WI38 (cell line): ENCODE measurements at regions not wholly inside any gene's neighbourhood (a gene's known extent, or its start where the extent isn't known, plus 50 kb on each side); places are given as distances from the start of the nearest gene placed in this dataset.

Experiments
- H3K4me3 ChIP-seq: 2 replicates; pipeline ENCODE4 v1.5.1; 2011; ENCODE audit warnings: low read depth, mild to moderate bottlenecking, control low read depth, low read length
- TF ChIP-seq, protein P1 (sequence below): IDR thresholded peaks from 2 replicates; pipeline ENCODE4 v1.5.1; 2012; ENCODE audit warnings: low read depth, mild to moderate bottlenecking, control low read depth, low read length

DNA sequence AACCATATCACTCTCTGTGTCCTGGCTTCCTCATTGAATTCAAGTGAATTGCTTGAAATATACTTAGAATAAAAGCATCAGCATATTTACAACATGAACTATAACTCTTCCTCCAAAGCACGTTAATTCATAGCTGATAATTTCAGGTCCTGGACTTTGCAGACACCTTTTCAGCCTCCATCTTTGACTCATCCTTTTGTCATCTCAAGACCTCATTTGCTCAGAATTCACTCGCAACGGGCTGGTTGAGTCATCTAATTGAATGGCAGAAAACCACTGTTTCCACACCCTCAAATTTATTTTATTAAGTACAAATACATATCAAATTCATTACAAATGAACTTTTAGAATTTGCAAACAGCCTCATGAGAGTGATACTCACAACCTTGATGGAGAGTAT lies 545.7 kb downstream of the GATA3 start:
- no peak overlapping the region for H3K4me3 ChIP-seq
- TF ChIP-seq, protein P1, sequence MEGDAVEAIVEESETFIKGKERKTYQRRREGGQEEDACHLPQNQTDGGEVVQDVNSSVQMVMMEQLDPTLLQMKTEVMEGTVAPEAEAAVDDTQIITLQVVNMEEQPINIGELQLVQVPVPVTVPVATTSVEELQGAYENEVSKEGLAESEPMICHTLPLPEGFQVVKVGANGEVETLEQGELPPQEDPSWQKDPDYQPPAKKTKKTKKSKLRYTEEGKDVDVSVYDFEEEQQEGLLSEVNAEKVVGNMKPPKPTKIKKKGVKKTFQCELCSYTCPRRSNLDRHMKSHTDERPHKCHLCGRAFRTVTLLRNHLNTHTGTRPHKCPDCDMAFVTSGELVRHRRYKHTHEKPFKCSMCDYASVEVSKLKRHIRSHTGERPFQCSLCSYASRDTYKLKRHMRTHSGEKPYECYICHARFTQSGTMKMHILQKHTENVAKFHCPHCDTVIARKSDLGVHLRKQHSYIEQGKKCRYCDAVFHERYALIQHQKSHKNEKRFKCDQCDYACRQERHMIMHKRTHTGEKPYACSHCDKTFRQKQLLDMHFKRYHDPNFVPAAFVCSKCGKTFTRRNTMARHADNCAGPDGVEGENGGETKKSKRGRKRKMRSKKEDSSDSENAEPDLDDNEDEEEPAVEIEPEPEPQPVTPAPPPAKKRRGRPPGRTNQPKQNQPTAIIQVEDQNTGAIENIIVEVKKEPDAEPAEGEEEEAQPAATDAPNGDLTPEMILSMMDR = no peak

GRCh38 chr10:8602821-8603220 lies 548.3 kb downstream of the GATA3 start:
- TF ChIP-seq, protein P1 = no peak
- H3K4me3 ChIP-seq = no peak overlapping the region

- TF ChIP-seq, protein P1 = no peak
- no peak overlapping the region for H3K4me3 ChIP-seq
These were observed 559.6 kb downstream of the GATA3 start for GRCh38 chr10:8614054-8614565.

DNA sequence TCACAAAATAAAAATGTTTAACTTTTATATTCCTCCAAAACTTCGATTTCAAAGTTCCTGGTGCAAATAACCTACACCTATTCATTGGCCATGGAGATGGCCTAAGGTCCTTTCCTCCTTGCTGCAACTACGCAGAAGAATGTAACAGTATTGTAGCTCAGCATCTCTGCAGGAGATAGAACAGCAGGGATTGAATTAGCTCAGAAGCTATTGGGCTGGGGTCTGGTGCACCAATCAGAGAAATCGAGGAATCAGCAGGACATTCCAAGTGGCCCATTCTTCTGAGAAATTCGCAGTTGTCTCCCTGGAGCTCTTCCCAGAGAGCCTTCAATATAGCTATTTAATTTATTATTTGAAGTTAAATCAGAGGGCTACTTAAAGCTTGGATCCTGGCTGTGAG lies 560.6 kb downstream of the GATA3 start:
- TF ChIP-seq, protein P1 = no peak
- no peak overlapping the region for H3K4me3 ChIP-seq

GRCh38 chr10:8616166-8616565 lies 561.7 kb downstream of the GATA3 start:
- H3K4me3 ChIP-seq = no peak overlapping the region
- TF ChIP-seq, protein P1 = no peak

DNA sequence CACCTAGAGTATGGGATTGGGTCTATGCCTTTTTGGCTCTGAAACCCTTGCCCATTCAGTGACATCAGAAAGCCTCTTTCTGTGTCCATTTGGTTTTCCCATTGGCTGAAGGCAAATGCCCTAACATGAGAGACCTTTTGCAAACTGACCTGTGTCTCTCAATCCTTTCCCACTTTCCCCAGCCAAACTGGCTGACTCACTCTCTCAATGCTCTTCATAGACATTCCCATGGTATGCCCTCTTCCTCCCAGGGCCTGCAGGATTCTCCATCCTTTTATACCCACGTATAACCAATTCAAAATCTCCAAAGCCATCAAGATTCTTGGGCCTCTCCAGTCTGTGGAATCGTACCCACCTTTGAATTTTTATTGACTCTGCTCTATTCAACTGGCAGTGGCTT lies 563.3 kb downstream of the GATA3 start:
- H3K4me3 ChIP-seq = no peak overlapping the region
- TF ChIP-seq, protein P1 = no peak

DNA sequence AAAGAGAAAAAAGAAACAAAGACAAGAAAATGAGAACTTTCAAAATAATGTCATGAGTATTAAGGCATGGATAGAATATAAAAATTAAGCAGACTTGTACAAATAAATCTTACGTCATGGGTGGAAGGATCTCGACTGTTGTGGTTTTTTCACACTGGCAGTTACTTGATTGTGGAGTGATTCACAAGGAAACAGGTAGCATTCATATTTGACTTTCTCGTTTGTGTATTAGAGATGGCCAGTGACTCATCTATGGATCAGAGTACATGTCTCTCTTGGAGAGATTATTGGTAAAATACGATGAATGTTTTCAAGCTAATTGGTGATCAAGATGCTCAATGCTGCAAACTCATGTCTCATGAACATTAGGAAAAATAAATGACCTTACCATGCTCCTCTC lies 564.3 kb downstream of the GATA3 start:
- TF ChIP-seq, protein P1 = no peak
- H3K4me3 ChIP-seq = no peak overlapping the region
